ENCODE measurements at regions not wholly inside any gene's neighbourhood (a gene's known extent, or its start where the extent isn't known, plus 50 kb on each side); places are given as distances from the start of the nearest gene placed in this dataset.
"Not testable (repeated sequence)": the region's sequence is repeated elsewhere in the genome, so short reads cannot be mapped to it uniquely, and the experiment has no call there.

GRCh38 chr15:38847666-38848065 is 283.1 kb upstream of the RASGRP1 start:
- no peak overlapping the region for H3K9ac ChIP-seq (ENCODE audit: insufficient read depth in 1 of 2, low read length in 2 of 2)
- no peak overlapping the region for H3K4me3 ChIP-seq
- DNase-seq, result no peak
- TF ChIP-seq CTCF (IDR thresholded peaks at IDR 0.05; ENCODE audit: control extremely low read depth, extremely low read depth), result no peak
- H3K27me3 ChIP-seq (ENCODE audit: control insufficient read depth in 3 of 3, insufficient read depth in 3 of 3, low read length in 2 of 3), result no peaks in the 10 kb centered on the region
- H3K27ac ChIP-seq (ENCODE audit: low read depth in 1 of 2, low read length in 1 of 2), result no peak overlapping the region
- WGBS, 2 donors, result 94 to 98% methylated on average over 5 of the region's 5 CpGs
- H3K9me3 ChIP-seq (ENCODE audit: control insufficient read depth in 4 of 4, insufficient read depth in 3 of 4, low read length in 3 of 4), result no peaks in the 10 kb centered on the region
- H3K36me3 ChIP-seq (ENCODE audit: control insufficient read depth in 4 of 4, insufficient read depth in 4 of 4, low read length in 4 of 4), result no peaks in the 10 kb centered on the region
- no peak for ATAC-seq (ENCODE audit: insufficient read depth, low FRiP score)
- H3K4me1 ChIP-seq (ENCODE audit: control insufficient read depth in 5 of 5, insufficient read depth in 5 of 5, low read length in 5 of 5), result peaks cover 0 to 28% (median 4%) of the 10 kb centered on the region in 5 donors

- H3K36me3 ChIP-seq (ENCODE audit: control insufficient read depth in 4 of 4, insufficient read depth in 4 of 4, low read length in 4 of 4), result no peaks in the 10 kb centered on the region
- peaks cover 0 to 22% (median 0%) of the 10 kb centered on the region in 5 donors for H3K4me1 ChIP-seq (ENCODE audit: control insufficient read depth in 5 of 5, insufficient read depth in 5 of 5, low read length in 5 of 5)
- no peak overlapping the region for H3K9ac ChIP-seq (ENCODE audit: insufficient read depth in 1 of 2, low read length in 2 of 2)
- DNase-seq (no peak), ATAC-seq (ENCODE audit: insufficient read depth, low FRiP score) (no peak)
- TF ChIP-seq CTCF (IDR thresholded peaks at IDR 0.05; ENCODE audit: control extremely low read depth, extremely low read depth), result no peak
- H3K27ac ChIP-seq (ENCODE audit: low read depth in 1 of 2, low read length in 1 of 2), result no peak overlapping the region
- WGBS, 2 donors, result 0 to 43% methylated on average over 1 of the region's 1 CpG
- H3K27me3 ChIP-seq (ENCODE audit: control insufficient read depth in 3 of 3, insufficient read depth in 3 of 3, low read length in 2 of 3), result no peaks in the 10 kb centered on the region
- H3K4me3 ChIP-seq, result no peak overlapping the region
- no peaks in the 10 kb centered on the region for H3K9me3 ChIP-seq (ENCODE audit: control insufficient read depth in 4 of 4, insufficient read depth in 3 of 4, low read length in 3 of 4)
These were observed 284.4 kb upstream of the RASGRP1 start for GRCh38 chr15:38849046-38849445.

GRCh38 chr15:38852188-38852587 is 287.6 kb upstream of the RASGRP1 start:
- H3K4me3 ChIP-seq; H3K27me3 ChIP-seq (ENCODE audit: control insufficient read depth in 3 of 3, insufficient read depth in 3 of 3, low read length in 2 of 3); ATAC-seq (ENCODE audit: insufficient read depth, low FRiP score); H3K9ac ChIP-seq (ENCODE audit: insufficient read depth in 1 of 2, low read length in 2 of 2); DNase-seq; H3K27ac ChIP-seq (ENCODE audit: low read depth in 1 of 2, low read length in 1 of 2); H3K9me3 ChIP-seq (ENCODE audit: control insufficient read depth in 4 of 4, insufficient read depth in 3 of 4, low read length in 3 of 4); H3K36me3 ChIP-seq (ENCODE audit: control insufficient read depth in 4 of 4, insufficient read depth in 4 of 4, low read length in 4 of 4); H3K4me1 ChIP-seq (ENCODE audit: control insufficient read depth in 5 of 5, insufficient read depth in 5 of 5, low read length in 5 of 5): not testable (repeated sequence)
- no CpG with 5 or more reads among the region's 1 CpG for WGBS, 2 donors

GRCh38 chr15:38853608-38854007 is 289.0 kb upstream of the RASGRP1 start:
- TF ChIP-seq CTCF (IDR thresholded peaks at IDR 0.05; ENCODE audit: control extremely low read depth, extremely low read depth), result no peak
- Histone ChIP-seq H3K9me3 (ENCODE audit: control insufficient read depth in 4 of 4, insufficient read depth in 3 of 4, low read length in 3 of 4) (no peaks in the 10 kb centered on the region), H3K27me3 (ENCODE audit: control insufficient read depth in 3 of 3, insufficient read depth in 3 of 3, low read length in 2 of 3) (no peaks in the 10 kb centered on the region), H3K4me3 (no peak overlapping the region), H3K4me1 (ENCODE audit: control insufficient read depth in 5 of 5, insufficient read depth in 5 of 5, low read length in 5 of 5) (no peaks in the 10 kb centered on the region), H3K9ac (ENCODE audit: insufficient read depth in 1 of 2, low read length in 2 of 2) (no peak overlapping the region), H3K36me3 (ENCODE audit: control insufficient read depth in 4 of 4, insufficient read depth in 4 of 4, low read length in 4 of 4) (no peaks in the 10 kb centered on the region), H3K27ac (ENCODE audit: low read depth in 1 of 2, low read length in 1 of 2) (no peak overlapping the region)
- 75 to 79% methylated on average over 1 of the region's 1 CpG for WGBS, 2 donors
- DNase-seq (no peak), ATAC-seq (ENCODE audit: insufficient read depth, low FRiP score) (no peak)
